H1 (cell line): ENCODE measurements at regions not wholly inside any gene's neighbourhood (a gene's known extent, or its start where the extent isn't known, plus 50 kb on each side); places are given as distances from the start of the nearest gene placed in this dataset.

Experiments
- TEAD4 ChIP-seq: IDR thresholded peaks from 2 replicates; pipeline ENCODE4 v1.6.1; 2012; ENCODE audit warnings: low read depth, low read length, inconsistent platforms, mixed read lengths
- TF ChIP-seq, protein P1 (sequence below): IDR thresholded peaks from 2 replicates; pipeline ENCODE4 v1.6.1; 2012; ENCODE audit warnings: inconsistent platforms

- TF ChIP-seq, protein P1, sequence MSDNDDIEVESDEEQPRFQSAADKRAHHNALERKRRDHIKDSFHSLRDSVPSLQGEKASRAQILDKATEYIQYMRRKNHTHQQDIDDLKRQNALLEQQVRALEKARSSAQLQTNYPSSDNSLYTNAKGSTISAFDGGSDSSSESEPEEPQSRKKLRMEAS = no peak
- TF ChIP-seq TEAD4 = no peak
These were observed 439.2 kb downstream of the SETBP1 start (continued) for GRCh38 chr18:45119876-45120275.
